ENCODE measurements at regions not wholly inside any gene's neighbourhood (a gene's known extent, or its start where the extent isn't known, plus 50 kb on each side); places are given as distances from the start of the nearest gene placed in this dataset.
A peak's percentile ranks its signal among the peaks of the same experiment; 100 is the strongest.
"Not testable (repeated sequence)": the region's sequence is repeated elsewhere in the genome, so short reads cannot be mapped to it uniquely, and the experiment has no call there.

DNA sequence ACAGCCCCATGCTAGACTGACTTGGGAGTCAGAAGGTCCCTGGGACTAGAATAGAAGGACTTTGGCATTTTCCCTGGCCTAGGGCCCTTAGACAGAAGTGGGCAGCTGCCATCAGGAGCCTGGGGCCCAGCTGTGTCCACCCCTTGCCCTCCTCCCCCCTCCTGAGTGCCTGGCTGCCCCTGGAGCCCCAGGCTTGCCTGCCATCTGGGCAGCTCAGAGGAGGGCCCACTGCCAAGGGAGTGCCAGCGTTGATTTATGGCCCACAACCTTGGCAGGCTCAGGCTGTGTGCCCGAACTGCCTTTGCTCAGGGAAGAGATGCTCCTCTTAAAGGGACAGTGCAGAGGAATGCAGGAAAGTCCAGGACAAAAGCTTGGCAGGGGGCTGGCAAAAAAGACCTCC, 439.1 kb downstream of the SPATA31A7 start:
- DNase-seq: not testable (repeated sequence)

DNA sequence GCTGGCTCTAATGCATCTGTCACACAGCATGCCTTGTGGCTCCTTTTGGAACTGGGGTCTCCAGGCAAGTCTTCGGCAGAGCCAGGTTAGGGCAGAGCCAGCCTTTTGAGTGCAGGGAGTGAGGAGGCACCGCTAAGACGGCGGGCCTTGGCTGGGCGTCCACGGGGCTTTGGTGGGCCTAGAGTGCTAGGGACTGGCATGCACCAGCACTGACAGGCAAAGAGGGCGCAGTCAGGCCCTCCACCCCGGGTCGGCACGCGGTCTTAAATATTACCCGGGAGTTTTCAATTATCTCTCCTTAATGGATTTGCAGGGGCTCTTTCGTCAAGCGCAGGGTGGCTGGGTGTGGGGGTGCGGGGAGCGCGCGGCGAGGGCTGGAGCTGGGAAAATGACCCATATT, 444.4 kb downstream of the SPATA31A7 start:
- DNase-seq: no peak

DNA sequence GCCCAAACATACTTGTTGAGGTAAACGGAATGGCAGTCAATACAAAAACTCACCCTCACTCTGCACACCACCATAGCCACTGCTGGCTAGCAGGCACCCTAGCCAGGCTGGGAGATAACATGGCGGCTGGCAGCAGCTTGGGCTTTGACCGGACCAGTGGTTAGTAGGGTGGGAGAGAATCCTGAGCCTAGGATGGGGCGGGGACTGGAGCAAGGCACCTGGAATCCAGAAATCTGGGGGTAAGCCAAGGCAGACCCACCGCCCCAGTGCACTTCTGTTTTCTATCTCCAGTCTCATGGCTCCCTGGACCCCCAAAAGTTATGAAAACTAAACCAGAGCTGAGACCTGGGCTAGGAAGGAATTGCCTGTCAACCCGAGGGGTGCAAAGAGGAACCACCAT, 474.4 kb downstream of the SPATA31A7 start:
- not testable (repeated sequence) for DNase-seq

DNA sequence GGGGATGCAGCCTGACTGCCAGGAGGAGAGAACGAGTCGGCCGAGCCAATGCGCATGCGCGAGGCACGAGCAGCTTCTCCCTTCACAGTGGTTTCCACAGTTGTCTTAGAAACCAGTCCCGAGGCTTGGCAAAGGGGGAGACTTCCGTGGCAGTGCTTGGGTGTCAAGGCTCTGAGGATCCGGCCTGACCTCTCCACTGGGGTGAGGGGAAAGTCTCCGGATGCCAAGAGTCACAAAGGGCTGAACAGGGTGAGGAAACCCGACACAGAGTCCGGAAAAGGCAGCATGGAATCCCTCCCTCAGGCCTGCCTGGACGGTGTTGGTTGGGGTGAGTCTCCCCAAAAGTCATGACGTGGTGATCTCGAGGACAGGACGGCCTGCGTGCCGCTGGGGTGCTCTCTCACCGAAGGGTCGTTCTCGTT, 475.5 kb downstream of the SPATA31A7 start:
- peak; percentile 29 for DNase-seq

DNA sequence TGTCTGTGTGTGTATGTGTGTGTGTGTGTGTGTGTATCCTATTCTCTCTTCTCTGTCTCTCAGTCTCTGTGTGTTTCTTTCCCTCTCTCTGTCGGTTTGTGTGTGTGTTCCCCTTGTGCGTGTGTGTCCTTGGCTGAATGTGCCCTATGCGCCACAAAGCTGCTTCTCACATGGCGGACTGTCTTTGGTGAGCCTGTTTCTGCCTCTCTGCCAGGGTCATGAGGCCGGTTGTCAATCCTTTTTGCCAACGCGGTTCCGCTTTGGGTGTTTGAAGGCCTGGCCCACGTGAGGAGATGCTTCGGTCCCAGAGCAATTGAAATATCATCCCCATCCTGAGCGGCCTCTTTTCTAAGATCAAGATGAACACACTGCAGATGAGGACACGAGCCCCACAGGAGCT, 476.0 kb downstream of the SPATA31A7 start:
- no peak for DNase-seq

DNA sequence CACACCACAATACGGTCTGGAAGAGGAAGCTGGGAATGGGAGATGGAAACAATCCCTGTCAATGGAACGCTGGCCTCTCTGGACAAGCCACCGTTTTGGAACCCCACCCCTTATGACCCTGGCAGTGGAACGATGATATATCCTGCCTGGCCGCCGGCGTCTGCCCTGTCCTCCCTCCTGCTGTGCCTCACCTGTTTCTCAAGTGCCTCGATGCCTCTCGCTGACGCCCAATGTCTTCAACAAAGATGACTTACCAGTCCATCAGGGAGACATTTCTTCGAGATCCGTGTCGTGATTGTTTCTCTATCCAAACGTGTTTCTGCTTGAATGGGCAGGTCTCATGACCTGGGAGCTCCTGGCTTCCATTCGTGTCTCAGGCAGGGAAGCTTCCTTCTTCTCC, 476.5 kb downstream of the SPATA31A7 start:
- DNase-seq: no peak

DNA sequence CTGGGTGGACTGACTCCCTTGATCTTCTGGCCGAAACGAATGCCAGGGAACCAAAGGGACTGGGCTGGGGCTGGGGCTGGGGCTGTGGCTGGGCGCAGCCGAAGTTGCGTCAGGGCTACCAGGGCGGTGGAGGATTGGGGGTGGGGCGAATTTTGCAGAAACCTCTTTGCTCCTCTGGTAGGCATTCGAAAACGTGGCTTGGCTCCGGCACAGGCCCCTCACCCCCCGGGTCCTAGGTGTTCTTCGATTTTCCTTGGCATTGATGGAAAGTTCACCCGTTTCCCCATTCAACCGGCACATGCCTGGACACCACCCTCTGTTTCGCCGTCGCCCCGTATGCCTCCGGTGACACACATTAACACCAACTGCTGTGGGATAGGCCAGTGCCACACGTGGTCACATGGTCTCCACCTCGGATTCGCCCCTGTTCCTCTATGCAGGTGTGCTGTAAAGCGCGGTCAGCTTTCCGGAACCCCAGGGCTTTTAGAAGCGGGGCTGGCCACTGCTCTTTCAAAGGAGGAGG, 477.1 kb downstream of the SPATA31A7 start:
- DNase-seq: no peak

DNA sequence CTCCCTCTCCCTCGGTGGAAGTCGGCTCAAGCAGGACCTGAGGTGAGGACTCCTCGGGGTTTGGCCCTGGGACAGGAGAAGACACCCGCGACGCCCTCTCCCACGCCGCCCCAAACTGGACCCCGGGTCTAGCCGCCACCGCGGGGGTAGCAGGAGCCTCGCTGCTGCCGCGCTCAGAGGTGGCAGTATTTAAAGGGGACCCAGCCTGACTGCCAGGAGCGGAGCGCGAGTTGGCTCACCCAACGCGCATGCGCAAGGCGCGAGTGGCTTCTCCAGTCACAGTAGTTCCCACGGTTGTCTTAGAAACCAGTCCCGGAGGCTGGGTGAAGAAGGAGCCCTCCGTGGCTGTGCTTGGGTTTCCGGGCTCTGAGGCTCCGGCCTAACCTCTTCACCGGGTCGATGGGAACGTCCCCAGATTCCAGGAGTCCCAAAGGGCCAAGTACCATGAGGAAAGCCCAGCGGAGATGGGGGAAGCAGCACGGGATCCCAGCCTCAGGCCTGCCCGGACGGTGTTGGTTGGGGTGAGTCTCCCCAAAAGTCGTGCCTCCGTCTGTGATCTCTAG, 477.8 kb downstream of the SPATA31A7 start:
- no peak for DNase-seq

DNA sequence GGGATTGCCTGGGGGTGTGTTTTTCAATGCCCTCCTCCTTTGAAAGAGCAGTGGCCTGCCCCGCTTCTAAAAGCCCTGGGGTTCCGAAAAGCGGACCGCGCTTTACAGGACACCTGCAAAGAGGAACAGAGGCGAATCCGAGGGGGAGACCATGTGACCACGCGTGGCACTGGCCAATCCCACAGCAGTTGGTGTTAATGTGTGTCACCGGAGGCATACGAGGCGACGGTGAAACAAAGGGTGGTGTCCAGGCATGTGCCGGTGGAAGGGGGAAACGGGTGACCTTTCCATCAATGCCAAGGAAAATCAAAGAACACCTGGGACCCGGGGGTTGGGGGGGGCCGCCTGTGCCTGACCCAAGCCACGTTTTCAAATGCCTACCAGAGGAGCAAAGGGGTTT, 478.4 kb downstream of the SPATA31A7 start:
- DNase-seq: not testable (repeated sequence)

DNA sequence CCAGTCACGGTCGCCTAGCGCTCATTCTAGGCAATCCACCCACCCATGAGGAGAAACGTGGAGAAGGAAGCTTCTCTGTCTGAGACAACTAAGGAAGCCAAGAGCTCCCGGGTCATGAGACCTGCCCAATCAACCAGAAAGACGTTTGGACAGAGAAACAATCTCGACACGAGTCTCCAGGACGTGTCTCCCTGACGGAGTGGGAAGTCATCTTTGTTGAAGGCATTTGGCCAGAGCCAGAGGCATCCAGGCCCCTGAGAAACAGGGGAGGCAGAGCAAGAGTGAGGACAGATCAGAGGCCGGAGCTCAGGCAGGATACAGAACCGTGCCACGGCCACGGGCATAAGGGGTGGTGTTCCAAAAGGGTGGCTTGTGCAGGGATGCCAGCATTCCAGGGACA, 479.0 kb downstream of the SPATA31A7 start:
- DNase-seq: no peak

DNA sequence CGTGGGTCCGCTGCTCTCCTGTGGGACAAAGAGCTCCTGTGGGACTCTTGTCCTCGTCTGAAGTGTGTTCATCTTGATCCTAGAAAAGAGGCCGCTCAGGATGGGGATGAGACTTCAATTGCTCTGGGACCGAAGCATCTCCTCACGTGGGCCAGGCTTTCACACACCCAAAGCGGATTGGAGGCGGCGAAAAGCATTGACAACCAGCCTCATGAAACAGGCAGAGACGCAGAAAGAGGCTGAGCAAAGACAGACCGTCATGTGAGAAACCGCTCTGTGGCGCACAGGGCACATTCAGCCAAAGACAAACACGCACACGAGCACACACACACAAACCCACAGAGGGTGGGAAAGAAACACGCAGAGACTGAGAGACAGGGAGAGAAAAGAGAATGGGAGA, 479.5 kb downstream of the SPATA31A7 start:
- DNase-seq: no peak

DNA sequence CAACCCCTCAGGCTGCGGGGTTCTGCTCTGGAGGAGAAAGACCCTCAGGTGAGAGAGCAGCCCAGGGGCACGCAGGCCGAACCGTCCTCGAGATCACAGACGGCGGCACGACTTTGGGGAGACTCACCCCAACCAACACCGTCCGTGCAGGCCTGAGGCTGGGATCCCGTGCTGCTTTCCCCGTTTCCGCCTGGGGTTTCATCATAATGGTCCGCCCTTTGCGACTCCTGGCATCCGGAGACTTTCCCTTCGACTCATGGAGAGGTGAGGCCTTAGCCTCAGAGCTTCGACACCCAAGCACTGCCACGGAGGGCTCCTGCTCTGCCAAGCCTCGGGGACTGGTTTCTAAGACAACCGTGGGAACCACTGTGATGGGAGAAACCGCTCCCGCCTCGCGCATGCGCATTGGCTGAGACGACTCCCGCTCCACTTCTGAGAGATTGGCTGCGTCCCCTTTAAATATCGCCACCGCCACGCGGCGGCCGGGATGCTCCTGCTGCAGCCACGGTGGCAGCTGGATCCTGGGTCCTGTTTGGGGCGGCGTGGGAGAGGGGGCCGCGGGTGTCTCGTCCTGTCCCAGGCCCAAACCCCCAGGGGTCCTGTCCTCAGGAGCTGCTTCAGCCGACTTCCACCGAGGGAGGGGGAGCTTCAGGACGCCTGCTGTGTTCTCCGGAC, 480.1 kb downstream of the SPATA31A7 start:
- peak; percentile 20 for DNase-seq

DNA sequence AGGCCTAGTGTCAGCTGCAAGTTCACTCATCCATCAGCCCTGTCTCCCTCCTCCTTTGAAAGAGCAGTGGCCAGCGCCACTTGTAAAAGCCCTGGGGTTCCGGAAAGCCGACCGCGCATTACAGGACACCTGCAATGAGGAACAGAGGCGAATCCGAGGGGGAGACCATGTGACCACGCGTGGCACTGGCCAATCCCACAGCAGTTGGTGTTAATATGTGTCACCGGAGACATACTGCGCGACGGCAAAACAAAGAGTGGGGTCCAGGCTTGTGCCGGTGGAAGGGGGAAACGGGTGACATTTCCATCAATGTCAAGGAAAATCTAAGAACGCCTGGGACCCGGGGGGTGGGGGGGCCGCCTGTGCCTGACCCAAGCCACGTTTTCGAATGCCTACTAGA, 480.8 kb downstream of the SPATA31A7 start:
- no peak for DNase-seq

DNA sequence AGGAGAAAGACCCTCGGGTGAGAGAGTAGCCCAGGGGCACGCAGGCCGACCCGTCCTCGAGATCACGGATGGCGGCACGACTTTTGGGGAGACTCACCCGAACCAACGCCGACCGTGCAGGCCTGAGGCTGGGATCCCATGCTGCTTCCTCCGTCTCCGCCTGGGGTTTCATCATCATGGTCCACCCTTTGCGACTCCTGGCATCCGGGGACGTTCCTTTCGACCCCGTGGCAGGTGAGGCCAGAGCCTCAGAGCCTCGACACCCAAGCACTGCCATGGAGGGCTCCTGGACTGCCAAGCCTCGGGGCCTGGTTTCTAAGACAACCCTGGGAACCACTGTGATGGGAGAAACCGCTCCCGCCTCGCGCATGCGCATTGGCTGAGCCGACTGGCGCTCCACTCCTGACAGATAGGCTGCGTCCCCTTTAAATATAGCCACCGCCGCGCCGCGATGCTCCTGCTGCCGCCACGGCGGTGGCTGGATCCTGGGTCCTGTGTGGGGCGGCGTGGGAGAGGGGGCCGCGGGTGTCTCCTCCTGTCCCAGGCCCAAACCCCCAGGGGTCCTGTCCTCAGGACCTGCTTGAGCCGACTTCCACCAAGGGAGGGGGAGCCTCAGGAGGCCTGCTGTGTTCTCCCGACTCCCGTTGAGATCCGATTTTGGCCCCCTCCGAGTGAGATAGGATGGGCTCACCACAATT, 481.6 kb downstream of the SPATA31A7 start:
- peak; percentile 13 for DNase-seq

DNA sequence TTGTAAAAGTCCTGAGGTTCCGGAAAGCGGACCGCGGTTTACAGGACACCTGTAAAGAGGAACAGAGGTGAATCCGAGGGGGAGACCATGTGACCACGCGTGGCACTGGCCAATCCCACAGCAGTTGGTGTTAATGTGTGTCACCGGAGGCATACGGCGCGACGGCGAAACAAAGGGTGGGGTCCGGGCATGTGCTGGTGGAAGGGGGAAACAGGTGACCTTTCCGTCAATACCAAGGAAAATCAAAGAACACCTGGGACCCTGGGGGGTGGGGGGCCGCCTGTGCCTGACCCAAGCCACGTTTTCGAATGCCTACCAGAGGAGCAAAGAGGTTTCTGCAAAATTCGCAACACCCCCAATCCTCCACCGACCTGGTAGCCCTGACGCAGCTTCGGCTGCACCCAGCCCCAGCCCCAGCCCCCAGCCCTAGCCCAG, 482.3 kb downstream of the SPATA31A7 start:
- not testable (repeated sequence) for DNase-seq

DNA sequence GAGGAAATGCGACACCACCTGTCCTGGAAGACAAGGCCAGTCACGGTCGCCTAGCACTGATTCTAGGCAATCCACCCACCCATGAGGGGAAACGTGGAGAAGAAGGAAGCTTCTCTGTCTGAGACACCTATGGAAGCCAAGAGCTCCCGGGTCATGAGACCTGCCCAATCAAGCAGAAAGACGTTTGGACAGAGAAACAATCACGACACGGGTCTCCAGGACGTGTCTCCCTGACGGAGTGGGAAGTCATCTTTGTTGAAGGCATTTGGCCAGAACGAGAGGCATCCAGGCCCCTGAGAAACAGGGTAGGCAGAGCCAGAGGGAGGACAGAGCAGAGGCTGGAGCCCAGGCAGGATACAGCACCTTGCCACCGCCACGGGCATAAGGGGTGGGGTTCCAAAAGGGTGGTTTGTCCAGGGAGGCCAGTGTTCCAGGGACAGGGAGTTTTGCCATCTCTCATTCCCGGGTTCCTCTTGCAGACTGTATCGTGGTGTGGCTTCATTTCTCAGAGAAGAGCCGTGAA, 482.9 kb downstream of the SPATA31A7 start:
- DNase-seq: not testable (repeated sequence)

DNA sequence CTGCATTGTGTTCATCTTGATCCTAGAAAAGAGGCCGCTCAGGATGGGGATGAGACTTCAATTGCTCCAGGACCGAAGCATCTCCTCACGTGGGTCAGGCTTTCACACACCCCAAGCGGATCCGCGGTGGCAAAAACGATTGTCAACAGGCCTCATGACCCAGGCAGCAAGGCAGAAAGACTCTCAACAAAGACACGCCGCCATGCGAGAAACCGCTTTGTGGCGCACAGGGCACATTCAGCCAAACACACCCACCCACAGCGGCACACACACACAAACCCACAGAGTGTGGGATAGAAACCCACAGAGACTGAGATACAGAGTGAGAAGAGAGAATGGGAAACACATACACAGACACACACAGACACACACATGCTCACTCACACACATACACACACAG, 483.4 kb downstream of the SPATA31A7 start:
- DNase-seq: no peak

DNA sequence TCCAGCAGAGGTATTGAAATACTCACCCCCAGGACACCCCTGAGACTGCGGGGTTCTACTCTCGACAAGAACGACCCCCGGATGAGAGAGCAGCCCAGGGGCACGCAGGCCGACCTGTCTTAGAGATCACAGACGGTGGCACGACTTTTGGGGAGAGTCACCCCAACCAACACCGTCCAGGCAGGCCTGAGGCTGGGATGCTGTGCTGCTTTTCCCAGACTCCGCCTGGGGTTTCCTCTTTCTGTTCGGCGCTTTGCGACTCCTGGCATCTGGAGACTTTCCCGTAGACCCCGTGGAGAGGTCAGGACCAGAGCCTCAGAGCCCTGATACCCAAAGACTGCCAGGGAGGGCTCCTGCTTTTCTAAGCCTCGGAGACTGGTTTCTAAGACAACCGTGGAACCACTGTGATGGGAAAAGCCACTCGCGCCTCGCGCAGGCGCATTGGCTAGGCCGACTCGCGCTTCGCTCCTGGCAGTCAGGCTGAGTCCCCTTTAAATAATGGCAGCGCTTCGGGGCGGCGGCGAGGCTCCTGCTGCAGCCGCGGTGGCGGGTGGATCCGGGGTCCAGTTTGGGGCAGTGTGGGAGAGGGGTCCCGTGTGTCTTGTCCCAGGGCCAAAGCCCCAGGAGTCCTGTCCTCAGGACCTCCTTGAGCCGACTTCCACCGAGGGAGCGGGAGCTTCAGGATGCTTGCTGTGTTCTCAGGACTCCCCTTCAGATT, 484.0 kb downstream of the SPATA31A7 start:
- DNase-seq: no peak

DNA sequence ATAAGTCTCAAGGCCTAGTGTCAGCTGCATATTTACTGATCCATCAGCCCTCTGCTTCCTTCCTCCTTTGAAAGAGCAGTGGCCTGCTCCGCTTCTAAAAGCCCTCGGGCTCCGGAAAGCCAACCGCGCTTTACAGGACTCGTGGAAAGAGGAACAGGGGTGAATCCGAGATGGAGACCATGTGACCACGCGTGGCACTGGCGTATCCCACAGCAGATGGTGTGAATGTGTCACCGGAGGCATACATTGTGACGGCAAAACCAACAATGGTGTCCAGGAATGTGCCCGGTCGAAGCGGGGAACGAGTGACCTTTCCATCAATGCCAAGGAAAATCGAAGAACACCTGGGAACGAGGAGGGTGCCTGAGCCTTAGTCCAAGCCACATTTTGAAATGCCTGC, 484.6 kb downstream of the SPATA31A7 start:
- DNase-seq: no peak

DNA sequence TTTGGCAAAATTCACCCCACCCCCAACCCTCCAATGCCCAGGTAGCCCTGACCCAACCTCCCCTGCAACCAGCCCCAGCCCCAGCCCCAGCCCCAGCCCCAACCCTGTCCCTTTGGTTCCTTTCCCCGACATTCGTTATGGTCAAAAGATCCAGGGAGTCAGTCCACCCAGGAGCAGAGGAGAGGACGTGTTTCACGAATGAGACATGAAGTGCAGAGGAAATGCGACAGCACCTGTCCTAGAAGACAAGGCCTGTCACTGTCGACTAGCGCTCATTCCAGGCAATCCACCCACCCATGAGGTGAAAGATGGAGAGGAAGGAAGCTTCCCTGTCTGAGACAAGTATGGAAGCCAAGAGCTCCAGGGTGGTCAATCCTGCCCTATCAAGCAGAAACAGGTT, 485.0 kb downstream of the SPATA31A7 start:
- no peak for DNase-seq

Data from RPMI8226 (cell line).